Activated CD4-positive, alpha-beta T cell treated with anti-CD3 and anti-CD28 coated beads for 36 hours (primary cell): ENCODE measurements at regions not wholly inside any gene's neighbourhood (a gene's known extent, or its start where the extent isn't known, plus 50 kb on each side); places are given as distances from the start of the nearest gene placed in this dataset.

Source experiments
- ATAC-seq: fragments of 200-7000 bp; cut with Tn5 transposase; one replicate; pipeline ENCODE4 v1.10.0; 2021; ENCODE audit warnings: mild to moderate bottlenecking, moderate library complexity
- CTCF ChIA-PET: fragments of 350-600 bp; sonication (Branson Sonifier 250); formaldehyde crosslinking; loops from one replicate; lab custom pipeline; 2021; ENCODE audit warnings: antibody characterized with exemption; lab: Charles Lee
- POLR2A ChIA-PET: fragments of 350-600 bp; sonication (Branson Sonifier 250); formaldehyde crosslinking; loops from one replicate; lab custom pipeline; 2021; ENCODE audit warnings: antibody characterized with exemption, inconsistent platforms; lab: Charles Lee
- DNase-seq: peaks from one replicate; pipeline ENCODE4 v3.0.0-alpha.2; 2020
- H3K27ac Mint-ChIP-seq: one replicate; pipeline ENCODE4 v1.8.0; 2021; ENCODE audit warnings: mixed read lengths
- H3K27me3 Mint-ChIP-seq: one replicate; pipeline ENCODE4 v1.8.0; 2021; ENCODE audit warnings: mixed read lengths
- H3K36me3 Mint-ChIP-seq: one replicate; pipeline ENCODE4 v1.8.0; 2021; ENCODE audit warnings: low read depth, mixed read lengths
- H3K4me1 Mint-ChIP-seq: one replicate; pipeline ENCODE4 v1.8.0; 2021; ENCODE audit warnings: mixed read lengths
- H3K4me3 Mint-ChIP-seq: one replicate; pipeline ENCODE4 v1.8.0; 2021; ENCODE audit warnings: mild to moderate bottlenecking, moderate library complexity, mixed read lengths
- H3K9me3 Mint-ChIP-seq: one replicate; pipeline ENCODE4 v1.8.0; 2021; ENCODE audit warnings: low read depth, mixed read lengths
- intact Hi-C, 2 experiments: fragments of 100-400 bp; cut with DNase I in 1 of 2; cut with micrococcal nuclease in 1 of 2; formaldehyde crosslinking; loops; one replicate each; pipeline versions ENCODE4 v1.14.2 to v1.15.1; 2022 to 2024; cut with DNase I, micrococcal nuclease

DNA sequence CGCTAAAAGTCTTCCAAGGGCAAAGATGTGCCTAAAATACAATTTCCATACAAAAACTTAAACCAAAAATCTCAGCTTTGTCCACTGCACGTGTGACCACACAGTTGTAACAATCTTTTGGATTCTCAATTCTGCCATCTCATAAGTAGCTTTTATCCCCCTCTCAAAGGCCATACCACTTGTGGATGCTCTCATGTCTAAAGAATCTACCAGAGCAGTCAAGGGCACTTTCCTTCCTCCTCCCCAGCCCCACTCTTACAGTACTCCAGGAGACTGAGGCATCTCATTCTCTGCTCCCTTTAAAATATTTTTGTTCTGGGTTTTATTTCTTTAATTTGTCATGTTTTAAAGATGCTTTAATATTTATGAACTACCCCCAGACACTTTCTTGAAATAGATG, 102.3 kb upstream of the PFN2 start:
- DNase-seq (no peak), ATAC-seq (no peak)
- ChIA-PET CTCF (no interaction called here), POLR2A (no interaction called here)
- H3K27ac Mint-ChIP-seq, result no peak overlapping the region
- H3K4me3 Mint-ChIP-seq, result no peak overlapping the region
- intact Hi-C loops, result no loop called here
- H3K9me3 Mint-ChIP-seq, result peaks cover 6% of the 10 kb centered on the region
- peaks cover 9% of the 10 kb centered on the region for H3K4me1 Mint-ChIP-seq
- peaks cover 21% of the 10 kb centered on the region for H3K27me3 Mint-ChIP-seq
- no peaks in the 10 kb centered on the region for H3K36me3 Mint-ChIP-seq

DNA sequence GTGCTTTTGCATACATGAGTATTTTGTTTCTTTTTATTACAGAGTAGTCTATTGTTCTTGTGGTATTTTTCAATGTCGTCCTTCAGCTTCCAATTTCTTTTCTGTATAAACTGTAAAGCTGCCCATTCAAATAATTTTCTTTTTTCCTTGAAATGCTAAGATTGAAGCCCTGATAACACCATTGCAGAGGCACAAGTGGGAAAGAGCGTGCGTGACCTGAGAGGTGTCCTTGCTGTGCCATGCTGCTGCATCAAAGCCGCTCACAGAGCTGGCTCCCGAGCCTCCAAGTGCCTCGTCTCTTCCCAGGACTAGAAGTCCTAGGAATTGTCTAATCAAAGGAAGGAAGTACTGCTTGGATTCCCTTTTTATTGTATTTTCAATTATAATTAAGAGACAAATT, 101.9 kb upstream of the PFN2 start:
- H3K36me3 Mint-ChIP-seq, result no peaks in the 10 kb centered on the region
- no peak for DNase-seq
- intact Hi-C loops, result no loop called here

GRCh38 chr3:150070271-150070670, 99.6 kb upstream of the PFN2 start:
- Mint-ChIP-seq H3K36me3 (no peaks in the 10 kb centered on the region), H3K4me1 (no peaks in the 10 kb centered on the region), H3K9me3 (no peaks in the 10 kb centered on the region), H3K27ac (no peak overlapping the region), H3K27me3 (peaks cover 31% of the 10 kb centered on the region), H3K4me3 (no peak overlapping the region)
- intact Hi-C loops, result no loop called here
- ATAC-seq (no peak), DNase-seq (no peak)
- POLR2A ChIA-PET, result no interaction called here
- CTCF ChIA-PET, result interaction anchor here (0.6 to 1.8 kb wide), 2 partner anchors 8 to 15 kb away, joined by 3 read pairs; no protein-coding TSS in a partner anchor

More for the DNA sequence above, 101.9 kb upstream of the PFN2 start:
- Mint-ChIP-seq H3K27ac (no peak overlapping the region), H3K27me3 (peaks cover 26% of the 10 kb centered on the region), H3K9me3 (peaks cover 6% of the 10 kb centered on the region), H3K4me1 (peaks cover 5% of the 10 kb centered on the region), H3K4me3 (no peak overlapping the region)
- ChIA-PET CTCF (no interaction called here), POLR2A (no interaction called here)
- no peak for ATAC-seq

DNA sequence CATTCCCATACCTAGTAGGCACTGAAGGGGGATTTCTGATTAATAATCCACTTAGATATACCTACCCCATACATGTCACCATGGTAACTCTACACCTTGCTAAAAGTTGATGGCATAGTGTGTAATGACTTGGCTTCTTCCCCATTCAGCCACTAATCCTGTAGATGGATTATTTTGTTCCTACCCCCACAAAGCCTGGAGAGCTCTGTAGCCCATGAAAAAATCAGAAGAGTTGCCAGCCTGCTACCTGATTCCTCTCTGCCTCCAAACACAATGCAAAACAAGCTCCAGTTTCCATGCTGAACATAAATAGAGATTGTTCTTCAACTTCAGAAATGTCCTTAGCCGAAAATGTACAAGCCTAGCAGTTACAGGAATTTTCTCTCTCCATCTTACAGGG, 98.9 kb upstream of the PFN2 start:
- Mint-ChIP-seq H3K9me3 (no peaks in the 10 kb centered on the region), H3K4me1 (no peaks in the 10 kb centered on the region), H3K36me3 (no peaks in the 10 kb centered on the region), H3K27ac (no peak overlapping the region), H3K4me3 (no peak overlapping the region), H3K27me3 (peaks cover 34% of the 10 kb centered on the region)
- ATAC-seq (no peak), DNase-seq (no peak)
- ChIA-PET CTCF (interaction anchor here (1.8 kb wide), 1 partner anchor 14 kb away, joined by 3 read pairs; no protein-coding TSS in a partner anchor), POLR2A (no interaction called here)
- intact Hi-C loops, result no loop called here

DNA sequence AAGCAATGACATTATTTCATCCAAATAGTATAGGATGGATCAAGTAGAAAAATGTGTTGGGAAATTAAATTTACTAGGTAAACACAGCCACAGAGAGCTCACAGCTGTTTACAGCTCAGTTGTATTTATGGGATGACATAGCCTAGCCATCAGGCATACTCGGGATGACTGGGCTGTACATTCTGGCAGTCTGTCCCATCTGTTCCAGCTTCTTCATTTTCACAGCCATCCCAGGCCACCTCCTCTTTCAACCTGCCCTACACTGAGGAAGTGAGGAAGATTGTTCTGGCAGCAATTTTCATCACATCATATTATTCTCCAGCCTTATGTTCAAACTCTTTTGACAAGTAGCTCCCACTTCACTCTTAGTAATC, 98.4 kb upstream of the PFN2 start:
- ChIA-PET CTCF (interaction anchor here (1.8 kb wide), 1 partner anchor 14 kb away, joined by 3 read pairs; no protein-coding TSS in a partner anchor), POLR2A (no interaction called here)
- ATAC-seq (no peak), DNase-seq (no peak)
- Mint-ChIP-seq H3K27me3 (peaks cover 32% of the 10 kb centered on the region), H3K4me3 (no peak overlapping the region), H3K27ac (no peak overlapping the region), H3K9me3 (no peaks in the 10 kb centered on the region), H3K36me3 (no peaks in the 10 kb centered on the region), H3K4me1 (no peaks in the 10 kb centered on the region)
- intact Hi-C loops, result no loop called here

DNA sequence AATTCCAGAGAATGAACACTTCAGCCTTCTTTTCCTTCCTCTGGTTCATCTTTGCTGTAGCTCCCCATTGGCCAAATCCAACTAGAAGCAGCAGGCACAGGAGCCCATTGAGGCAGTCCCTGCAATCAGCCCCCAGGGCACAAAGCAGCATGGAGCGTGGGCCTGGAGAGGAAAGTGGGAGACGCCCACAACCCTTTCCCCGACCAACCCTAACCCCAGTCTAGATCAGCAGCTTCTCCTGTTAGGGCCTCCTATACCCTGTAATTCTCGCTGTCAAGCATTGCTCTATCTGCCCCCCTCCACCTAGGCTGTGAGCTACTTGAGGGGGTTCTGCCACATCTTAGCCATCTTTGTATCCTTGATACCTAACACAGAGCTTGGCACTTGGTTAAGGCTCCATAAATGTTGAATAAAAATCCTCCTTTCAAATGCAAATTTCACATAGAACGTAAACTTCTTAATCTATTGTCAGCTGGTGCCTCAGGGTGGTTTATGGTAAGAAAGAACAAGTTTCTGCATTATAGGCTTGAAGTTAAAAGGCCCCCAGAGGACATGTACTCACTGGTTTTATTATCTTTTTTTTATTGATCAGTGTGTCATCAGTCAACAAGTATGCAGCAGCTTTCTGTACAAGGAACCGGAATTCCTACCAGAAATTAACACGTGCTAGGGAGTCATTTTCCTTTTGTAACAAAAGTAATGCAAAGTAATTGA, 97.9 kb upstream of the PFN2 start:
- POLR2A ChIA-PET, result no interaction called here
- ATAC-seq (no peak), DNase-seq (no peak)
- peaks cover 28% of the 10 kb centered on the region for H3K27me3 Mint-ChIP-seq
- CTCF ChIA-PET, result interaction anchor here (0.6 to 1.8 kb wide), 5 partner anchors 13 to 429 kb away, joined by 3 to 4 read pairs (median 3); no protein-coding TSS in a partner anchor
- no peaks in the 10 kb centered on the region for H3K9me3 Mint-ChIP-seq
- intact Hi-C loops, result no loop called here
- H3K4me1 Mint-ChIP-seq, result no peaks in the 10 kb centered on the region
- H3K4me3 Mint-ChIP-seq, result no peak overlapping the region
- H3K27ac Mint-ChIP-seq, result no peak overlapping the region
- no peaks in the 10 kb centered on the region for H3K36me3 Mint-ChIP-seq

GRCh38 chr3:150067561-150067960, 96.9 kb upstream of the PFN2 start:
- DNase-seq, result no peak
- no peaks in the 10 kb centered on the region for H3K9me3 Mint-ChIP-seq
- ChIA-PET CTCF (no interaction called here), POLR2A (no interaction called here)
- H3K27me3 Mint-ChIP-seq, result peaks cover 27% of the 10 kb centered on the region
- H3K36me3 Mint-ChIP-seq, result no peaks in the 10 kb centered on the region
- no peaks in the 10 kb centered on the region for H3K4me1 Mint-ChIP-seq
- intact Hi-C loops, result no loop called here
- no peak overlapping the region for H3K27ac Mint-ChIP-seq
- ATAC-seq, result no peak
- no peak overlapping the region for H3K4me3 Mint-ChIP-seq

DNA sequence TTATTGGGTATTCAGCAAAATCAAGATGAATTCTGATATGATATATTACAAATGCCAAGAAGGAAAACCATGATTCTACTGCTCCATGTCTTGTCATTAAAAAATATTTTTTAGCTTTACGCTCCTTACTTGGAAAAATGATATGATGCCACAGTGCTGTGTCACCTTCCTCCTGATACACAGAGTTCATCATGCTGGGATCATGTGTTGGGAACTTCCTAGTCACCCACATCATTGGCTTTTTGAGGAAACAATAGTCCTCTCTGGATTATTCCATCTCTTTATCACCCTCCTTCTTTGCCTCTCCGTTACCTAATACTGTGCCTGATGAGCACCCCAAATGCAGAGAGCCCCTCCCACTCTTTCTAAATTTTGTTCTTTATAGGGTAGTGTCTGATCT, 94.3 kb upstream of the PFN2 start:
- Mint-ChIP-seq H3K4me3 (no peak overlapping the region), H3K9me3 (no peaks in the 10 kb centered on the region), H3K4me1 (no peaks in the 10 kb centered on the region), H3K27me3 (peaks cover 20% of the 10 kb centered on the region), H3K27ac (no peak overlapping the region), H3K36me3 (no peaks in the 10 kb centered on the region)
- ChIA-PET CTCF (no interaction called here), POLR2A (no interaction called here)
- ATAC-seq (no peak), DNase-seq (no peak)
- intact Hi-C loops, result no loop called here

DNA sequence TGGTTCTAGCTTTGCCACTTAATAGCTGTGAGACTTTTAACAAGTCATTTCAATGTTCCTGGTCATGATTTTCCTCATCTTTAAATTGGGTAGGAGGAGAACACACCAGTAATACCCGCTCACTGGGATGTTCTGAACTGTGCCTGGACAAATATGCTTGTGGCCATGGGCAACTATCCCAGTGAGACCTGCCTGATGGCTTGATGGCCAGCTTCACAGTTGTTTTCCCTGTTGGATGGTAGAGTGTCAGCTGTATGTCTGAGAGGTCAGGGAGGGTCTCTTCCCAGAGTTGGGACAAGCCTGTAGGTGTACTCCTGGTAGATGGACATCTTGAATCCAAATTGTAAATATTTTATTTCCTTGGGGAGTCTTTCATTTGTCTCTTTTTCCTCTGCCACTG, 92.5 kb upstream of the PFN2 start:
- Mint-ChIP-seq H3K36me3 (no peaks in the 10 kb centered on the region), H3K9me3 (no peaks in the 10 kb centered on the region), H3K27me3 (peaks cover 18% of the 10 kb centered on the region), H3K27ac (no peak overlapping the region), H3K4me1 (no peaks in the 10 kb centered on the region), H3K4me3 (no peak overlapping the region)
- POLR2A ChIA-PET, result interaction anchor here (0.7 kb wide), 1 partner anchor 8 kb away, joined by 3 read pairs; no protein-coding TSS in a partner anchor
- ATAC-seq (no peak), DNase-seq (no peak)
- CTCF ChIA-PET, result no interaction called here
- intact Hi-C loops, result no loop called here

- Mint-ChIP-seq H3K36me3 (no peaks in the 10 kb centered on the region), H3K27me3 (peaks cover 11% of the 10 kb centered on the region), H3K4me3 (no peak overlapping the region), H3K27ac (no peak overlapping the region), H3K9me3 (no peaks in the 10 kb centered on the region), H3K4me1 (no peaks in the 10 kb centered on the region)
- DNase-seq (no peak), ATAC-seq (no peak)
- intact Hi-C loops, result no loop called here
- POLR2A ChIA-PET, result no interaction called here
- CTCF ChIA-PET, result interaction anchor here (0.7 kb wide), 1 partner anchor 8 kb away, joined by 3 read pairs; no protein-coding TSS in a partner anchor
These were observed 91.8 kb upstream of the PFN2 start for GRCh38 chr3:150062492-150062891.

DNA sequence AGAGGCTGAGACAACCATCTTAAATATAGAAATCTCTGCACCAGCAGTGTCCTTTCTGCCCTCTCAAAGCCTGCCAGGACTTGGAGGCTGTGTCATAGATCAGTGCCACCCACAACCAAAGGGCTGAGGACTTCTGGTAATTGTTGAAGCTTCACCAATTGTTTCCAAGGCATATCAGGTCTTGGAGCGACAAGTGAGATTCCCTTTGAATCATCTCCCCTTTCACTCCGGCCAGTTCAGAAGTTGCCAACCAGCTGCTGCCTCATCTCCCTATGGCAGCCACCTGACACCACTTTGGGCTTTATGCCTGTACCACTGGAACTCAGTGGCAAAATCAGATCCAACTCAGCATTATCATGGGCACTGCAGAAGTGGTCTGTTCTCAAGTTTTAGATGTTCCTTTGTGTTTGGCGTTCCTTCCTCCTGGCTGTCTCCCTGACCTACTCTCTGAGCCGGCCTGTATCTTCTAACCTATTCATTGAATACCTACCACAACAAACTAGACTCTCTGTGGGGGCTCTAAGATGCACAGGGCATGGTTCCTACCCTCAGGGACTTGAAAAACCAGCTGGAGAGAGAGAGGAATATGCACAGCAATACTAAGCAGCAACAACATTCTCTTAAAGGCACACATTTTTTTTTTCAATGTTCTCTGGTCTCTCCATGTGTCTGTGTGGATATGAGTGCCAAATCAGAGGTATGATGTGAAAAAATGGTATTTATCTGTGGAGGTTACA, 90.8 kb upstream of the PFN2 start:
- Mint-ChIP-seq H3K27me3 (peaks cover 6% of the 10 kb centered on the region), H3K4me1 (no peaks in the 10 kb centered on the region), H3K36me3 (no peaks in the 10 kb centered on the region), H3K27ac (no peak overlapping the region), H3K9me3 (no peaks in the 10 kb centered on the region), H3K4me3 (no peak overlapping the region)
- no peak for ATAC-seq
- DNase-seq, result no peak
- ChIA-PET POLR2A (no interaction called here), CTCF (no interaction called here)
- intact Hi-C loops, result no loop called here

DNA sequence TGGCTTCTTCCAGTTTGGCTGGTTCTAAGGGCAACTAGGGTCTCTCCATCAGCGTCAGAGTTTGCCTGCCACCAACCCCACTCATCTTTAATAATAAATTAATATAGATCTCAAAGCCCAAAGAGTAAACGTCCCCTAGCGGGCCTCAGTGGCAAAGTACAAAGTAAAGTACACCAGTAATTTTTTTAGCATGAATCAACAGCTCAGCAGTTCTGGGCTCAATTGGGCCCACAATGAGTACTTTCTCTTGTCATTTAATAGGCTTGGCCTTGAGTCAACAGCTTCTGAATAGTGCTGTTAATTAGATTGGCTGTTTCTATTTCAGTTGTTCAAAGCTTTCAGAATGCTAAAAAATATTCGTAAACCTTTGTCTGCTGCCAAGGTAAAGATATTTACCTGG, 89.0 kb upstream of the PFN2 start:
- intact Hi-C loops, result no loop called here
- Mint-ChIP-seq H3K4me3 (no peak overlapping the region), H3K27ac (no peak overlapping the region)

More for the DNA sequence above, 89.0 kb upstream of the PFN2 start:
- Mint-ChIP-seq H3K27me3 (peaks cover 12% of the 10 kb centered on the region), H3K36me3 (no peaks in the 10 kb centered on the region), H3K9me3 (no peaks in the 10 kb centered on the region), H3K4me1 (no peaks in the 10 kb centered on the region)
- DNase-seq (no peak), ATAC-seq (no peak)
- CTCF ChIA-PET, result no interaction called here
- POLR2A ChIA-PET, result no interaction called here
